Stimulated activated CD8-positive, alpha-beta memory T cell treated with anti-CD3 and anti-CD28 coated beads, Interleukin-7, amount 100 ng/mL, for 4 hours (primary cell): ENCODE measurements at regions not wholly inside any gene's neighbourhood (a gene's known extent, or its start where the extent isn't known, plus 50 kb on each side); places are given as distances from the start of the nearest gene placed in this dataset.

Experiments used
- DNase-seq, 2 donors: peaks; one replicate each; pipeline ENCODE4 v3.0.0-alpha.2; 2020; ENCODE audit warnings: low read depth in 2 of 2

GRCh38 chr2:102078773-102079172 is 63.8 kb upstream of the IL1R1 start:
- no peak for DNase-seq

- no peak for DNase-seq
Observed at GRCh38 chr2:102080451-102081242, 61.9 kb upstream of the IL1R1 start.

GRCh38 chr2:102081243-102081522 is 61.4 kb upstream of the IL1R1 start:
- DNase-seq: no peak

GRCh38 chr2:102081606-102082005 is 60.9 kb upstream of the IL1R1 start:
- DNase-seq: no peak

- DNase-seq: peak; percentile 24 to 27
Observed at GRCh38 chr2:102082571-102083392, 59.8 kb upstream of the IL1R1 start.

GRCh38 chr2:102083393-102083703 is 59.2 kb upstream of the IL1R1 start:
- DNase-seq: no peak

GRCh38 chr2:102084651-102085050 is 57.9 kb upstream of the IL1R1 start:
- no peak for DNase-seq

GRCh38 chr2:102085238-102085637 is 57.3 kb upstream of the IL1R1 start:
- no peak for DNase-seq

- no peak for DNase-seq
Observed at GRCh38 chr2:102086150-102086872, 56.2 kb upstream of the IL1R1 start.

GRCh38 chr2:102091121-102091520 is 51.4 kb upstream of the IL1R1 start:
- no peak for DNase-seq

GRCh38 chr2:102091908-102092307 is 50.6 kb upstream of the IL1R1 start:
- no peak for DNase-seq

GRCh38 chr2:102092535-102092934 is 50.0 kb upstream of the IL1R1 start:
- no peak for DNase-seq
